ENCODE measurements at regions not wholly inside any gene's neighbourhood (a gene's known extent, or its start where the extent isn't known, plus 50 kb on each side); places are given as distances from the start of the nearest gene placed in this dataset.

- TF ChIP-seq EZH2 (IDR thresholded peaks at IDR 0.05; ENCODE audit: low read length) (no peak), CTCF (optimal IDR thresholded peaks at IDR 0.05 in 1 of 3, IDR thresholded peaks at IDR 0.05 in 1 of 3, conservative IDR thresholded peaks at IDR 0.05 in 1 of 3; ENCODE audit: extremely low read depth in 1 of 3, insufficient read depth in 2 of 3, low read length in 3 of 3) (no peak)
- H3K4me3 ChIP-seq (ENCODE audit: control insufficient read depth in 2 of 3, extremely low read depth in 1 of 3, insufficient read depth in 2 of 3, low read depth in 1 of 3, low read length in 3 of 3), result no peak overlapping the region
- no peak for DNase-seq (ENCODE audit: low read depth, low spot score)
- H3K9me1 ChIP-seq (ENCODE audit: control insufficient read depth, extremely low read depth, insufficient read depth, low read length), result no peaks in the 10 kb centered on the region
- H3K9ac ChIP-seq (ENCODE audit: control insufficient read depth, extremely low read depth, insufficient read depth, low read length), result no peak overlapping the region
- H3K36me3 ChIP-seq (ENCODE audit: control insufficient read depth in 2 of 2, extremely low read depth in 1 of 2, insufficient read depth in 2 of 2, low read length in 2 of 2), result no peaks in the 10 kb centered on the region
- dilution Hi-C loops (cut with MboI; ENCODE audit: extremely low pct_ligation_motif_present, low sequenced_read_pairs), result no loop called here
- FAIRE-seq, result no peak
- no peak overlapping the region for H3K27ac ChIP-seq (ENCODE audit: control insufficient read depth, insufficient read depth, low read length)
- no peaks in the 10 kb centered on the region for H3K79me2 ChIP-seq (ENCODE audit: control insufficient read depth, insufficient read depth, low read length)
- no peaks in the 10 kb centered on the region for H3K9me3 ChIP-seq (ENCODE audit: control insufficient read depth, low read depth, low read length)
- no peaks in the 10 kb centered on the region for H3K27me3 ChIP-seq (ENCODE audit: control insufficient read depth, extremely low read depth, insufficient read depth, low read length)
- H4K20me1 ChIP-seq (ENCODE audit: control insufficient read depth, extremely low read depth, insufficient read depth, low read length), result no peaks in the 10 kb centered on the region
- no peak overlapping the region for H3K4me2 ChIP-seq (ENCODE audit: control insufficient read depth, extremely low read depth, insufficient read depth, low read depth, low read length)
- H2AFZ ChIP-seq (ENCODE audit: control insufficient read depth, low read length), result no peak overlapping the region
- H3K4me1 ChIP-seq (ENCODE audit: control insufficient read depth, extremely low read depth, insufficient read depth, low read length), result no peaks in the 10 kb centered on the region
Measured at GRCh38 chr4:54176202-54176601, 52.9 kb upstream of the PDGFRA start.

All from keratinocyte (primary cell).